ENCODE measurements at regions not wholly inside any gene's neighbourhood (a gene's known extent, or its start where the extent isn't known, plus 50 kb on each side); places are given as distances from the start of the nearest gene placed in this dataset.

DNA sequence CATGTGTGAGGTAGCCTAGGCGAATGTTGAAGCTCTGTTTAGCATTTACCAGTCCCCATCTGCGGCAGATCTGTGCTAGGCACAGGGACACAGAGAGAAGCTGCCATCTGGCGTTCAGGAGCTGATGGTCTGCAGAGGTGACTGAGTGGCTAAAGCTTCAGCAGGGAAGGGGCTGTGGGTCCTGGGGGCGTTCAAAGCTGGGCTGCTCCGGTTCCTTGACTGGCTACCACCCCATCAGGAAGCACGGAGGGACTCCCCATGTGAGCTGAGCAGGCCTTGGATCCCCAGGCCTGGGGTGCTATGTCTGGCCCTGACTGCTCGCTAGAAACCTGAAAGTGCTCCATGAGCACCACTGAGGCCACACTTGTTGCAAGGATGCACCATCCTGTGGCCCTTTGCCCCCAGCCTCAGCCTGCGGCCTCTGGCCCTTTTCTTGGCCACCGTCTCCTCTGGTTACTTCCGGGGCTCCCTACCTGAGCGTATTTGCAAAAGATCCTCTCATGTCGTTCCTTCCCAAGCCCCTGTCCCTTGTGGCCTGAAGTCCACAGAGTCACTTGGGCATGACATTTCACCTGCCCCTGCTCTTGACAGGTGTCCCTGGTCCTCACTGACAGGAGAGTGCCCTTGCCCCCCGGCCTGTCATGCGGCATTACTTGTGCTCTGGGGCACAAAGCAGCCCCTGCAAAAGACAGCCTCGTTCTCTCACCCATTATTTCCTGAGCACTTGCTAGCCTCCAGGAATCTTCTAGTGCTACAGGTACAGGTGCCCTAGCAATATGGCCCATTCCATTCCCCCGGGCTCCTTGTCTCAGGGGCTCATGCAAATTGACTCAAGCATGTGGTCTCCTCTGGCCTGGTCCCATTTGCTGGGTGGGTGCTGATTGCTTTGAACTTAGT is 108.1 kb downstream of the GLRX3 start:
- DNase-seq (no peak), ATAC-seq (no peak)
- Histone ChIP-seq H3K4me3 (ENCODE audit: low read length) (no peak overlapping the region), H3K27ac (ENCODE audit: low read length) (no peak overlapping the region), H3K4me1 (ENCODE audit: control insufficient read depth, insufficient read depth, low read length) (no peaks in the 10 kb centered on the region), H3K27me3 (ENCODE audit: control insufficient read depth, insufficient read depth) (no peaks in the 10 kb centered on the region), H3K9me3 (ENCODE audit: control insufficient read depth, low read length) (no peaks in the 10 kb centered on the region)
- intact Hi-C loops (cut with DNase I) = no loop called here
- 89% methylated on average over 16 of the region's 16 CpGs for WGBS

DNA sequence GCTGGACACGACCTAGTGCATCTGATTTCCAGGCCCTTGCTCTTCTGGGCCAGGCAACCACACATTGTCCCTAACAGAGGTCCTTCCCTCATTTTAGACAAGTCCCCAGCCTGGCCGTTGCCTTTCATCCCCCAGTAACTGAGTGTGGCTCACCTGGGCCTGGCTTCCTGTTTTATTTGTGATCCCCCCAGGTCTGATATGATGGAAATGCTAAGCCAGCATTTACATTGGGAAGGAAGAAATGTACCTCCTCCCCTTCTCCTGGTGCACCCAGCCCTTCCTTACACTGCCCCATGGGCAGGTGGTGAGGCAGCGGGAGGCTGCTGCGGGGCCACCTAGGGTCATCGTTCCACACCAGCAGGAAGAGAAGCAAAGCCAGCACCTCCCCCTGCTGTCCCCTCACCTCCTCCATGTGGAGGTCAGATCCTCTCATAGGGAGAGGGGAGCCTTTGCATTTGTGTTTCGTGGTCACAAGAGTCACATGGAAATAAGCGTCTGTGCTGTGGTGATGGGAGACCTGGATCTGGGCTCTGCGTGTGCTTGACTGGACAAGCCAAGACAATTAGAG is 108.8 kb downstream of the GLRX3 start:
- no peaks in the 10 kb centered on the region for H3K4me1 ChIP-seq (ENCODE audit: control insufficient read depth, insufficient read depth, low read length)

DNA sequence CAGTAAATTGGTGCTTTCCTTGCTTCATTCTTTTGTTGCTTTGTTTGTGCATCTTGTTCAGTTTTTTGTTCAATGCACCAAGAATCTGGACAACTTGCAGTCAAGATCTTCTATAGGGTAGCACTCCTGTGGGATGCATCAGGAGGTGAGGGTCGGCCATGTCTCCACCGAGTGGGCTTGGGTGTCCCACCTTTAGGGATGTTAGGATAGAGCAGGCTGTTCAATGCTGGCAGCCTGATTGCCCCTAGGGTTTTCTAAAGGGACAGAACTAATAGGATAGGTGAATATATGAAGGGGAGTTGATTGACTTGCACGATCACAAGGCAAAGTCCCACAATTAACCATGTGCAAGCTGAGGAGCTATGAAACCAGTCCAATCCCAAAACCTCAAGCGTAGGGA is 109.9 kb downstream of the GLRX3 start:
- Histone ChIP-seq H3K27ac (ENCODE audit: low read length) (no peak overlapping the region), H3K4me1 (ENCODE audit: control insufficient read depth, insufficient read depth, low read length) (no peaks in the 10 kb centered on the region), H3K9me3 (ENCODE audit: control insufficient read depth, low read length) (no peaks in the 10 kb centered on the region), H3K4me3 (ENCODE audit: low read length) (no peak overlapping the region), H3K27me3 (ENCODE audit: control insufficient read depth, insufficient read depth) (no peaks in the 10 kb centered on the region)
- ATAC-seq (no peak), DNase-seq (no peak)
- WGBS = 85% methylated on average over 4 of the region's 4 CpGs
- intact Hi-C loops (cut with DNase I) = no loop called here

More for the DNA sequence above, 108.8 kb downstream of the GLRX3 start:
- H3K4me3 ChIP-seq (ENCODE audit: low read length) = no peak overlapping the region
- ATAC-seq (no peak), DNase-seq (no peak)
- intact Hi-C loops (cut with DNase I) = no loop called here
- H3K27me3 ChIP-seq (ENCODE audit: control insufficient read depth, insufficient read depth) = no peaks in the 10 kb centered on the region
- H3K9me3 ChIP-seq (ENCODE audit: control insufficient read depth, low read length) = no peaks in the 10 kb centered on the region
- 84% methylated on average over 8 of the region's 8 CpGs for WGBS
- H3K27ac ChIP-seq (ENCODE audit: low read length) = no peak overlapping the region

DNA sequence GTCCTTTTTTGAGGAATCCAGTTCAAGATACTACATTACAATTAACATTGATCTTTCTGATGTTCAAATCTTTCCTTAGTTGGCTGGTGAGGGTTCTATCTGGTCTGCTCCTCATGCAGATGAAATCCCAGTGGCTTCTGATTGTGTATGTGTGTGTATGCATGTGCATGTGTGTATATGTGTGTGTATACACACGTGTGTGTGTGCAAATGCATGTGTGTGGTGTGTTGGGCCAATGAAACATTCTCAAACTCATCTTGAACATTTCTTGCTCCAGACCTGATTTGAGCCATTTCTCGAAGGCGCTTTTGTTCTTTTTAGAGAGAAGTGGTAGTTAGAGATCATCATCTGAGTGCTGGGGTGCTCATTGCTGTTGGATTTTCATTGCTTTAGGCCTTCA is 113.9 kb downstream of the GLRX3 start:
- DNase-seq (no peak), ATAC-seq (no peak)
- Histone ChIP-seq H3K27me3 (ENCODE audit: control insufficient read depth, insufficient read depth) (no peaks in the 10 kb centered on the region), H3K4me1 (ENCODE audit: control insufficient read depth, insufficient read depth, low read length) (no peaks in the 10 kb centered on the region), H3K27ac (ENCODE audit: low read length) (no peak overlapping the region), H3K4me3 (ENCODE audit: low read length) (no peak overlapping the region), H3K9me3 (ENCODE audit: control insufficient read depth, low read length) (no peaks in the 10 kb centered on the region)
- WGBS = 73% methylated on average over 3 of the region's 3 CpGs
- intact Hi-C loops (cut with DNase I) = no loop called here

DNA sequence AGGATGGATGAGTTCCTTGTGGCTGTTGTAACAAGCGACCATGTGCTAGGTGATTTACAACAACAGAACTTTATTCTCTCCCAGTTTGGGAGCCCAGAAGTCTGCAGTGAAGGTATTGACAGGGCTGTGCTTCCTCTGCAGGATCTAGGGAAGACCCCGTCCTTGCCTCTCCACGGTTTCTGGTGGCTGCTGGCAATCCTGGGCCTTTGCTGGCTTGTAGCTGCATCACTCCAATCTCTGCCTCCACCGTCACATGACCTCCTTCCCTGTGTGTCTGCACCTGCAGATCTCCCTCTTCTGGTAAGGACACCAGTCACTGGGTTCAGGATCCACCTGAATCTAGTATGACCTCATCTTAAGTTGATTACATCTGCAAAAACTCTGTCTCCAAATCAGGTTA is 115.6 kb downstream of the GLRX3 start:
- no peaks in the 10 kb centered on the region for H3K4me1 ChIP-seq (ENCODE audit: control insufficient read depth, insufficient read depth, low read length)
- intact Hi-C loops (cut with DNase I) = no loop called here
- H3K27me3 ChIP-seq (ENCODE audit: control insufficient read depth, insufficient read depth) = no peaks in the 10 kb centered on the region
- DNase-seq (no peak), ATAC-seq (no peak)
- 73% methylated on average over 4 of the region's 4 CpGs for WGBS
- H3K27ac ChIP-seq (ENCODE audit: low read length) = no peak overlapping the region
- no peaks in the 10 kb centered on the region for H3K9me3 ChIP-seq (ENCODE audit: control insufficient read depth, low read length)
- no peak overlapping the region for H3K4me3 ChIP-seq (ENCODE audit: low read length)

DNA sequence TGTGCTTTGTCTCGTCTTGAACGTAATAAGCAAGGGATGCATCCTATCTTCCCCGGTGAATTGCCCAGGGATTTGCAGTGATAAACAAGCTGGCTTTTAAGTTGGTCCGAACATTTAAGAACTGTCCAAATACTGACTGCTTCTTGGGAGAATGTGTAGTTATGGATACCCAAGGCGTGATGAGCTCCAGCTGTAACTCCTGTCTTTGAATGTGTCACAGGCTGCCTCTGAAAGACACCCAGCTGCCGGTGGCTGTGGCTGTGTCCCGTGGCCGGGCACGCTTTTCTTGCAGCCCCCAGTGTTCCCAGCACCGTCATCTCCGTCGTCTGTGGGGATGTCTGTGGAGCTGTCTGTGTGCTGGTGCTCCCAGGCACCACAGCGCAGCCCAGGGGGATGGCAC is 118.1 kb downstream of the GLRX3 start:
- intact Hi-C loops (cut with DNase I) = no loop called here
- 47% methylated on average over 13 of the region's 13 CpGs for WGBS
- DNase-seq (no peak), ATAC-seq (no peak)
- Histone ChIP-seq H3K4me3 (ENCODE audit: low read length) (no peak overlapping the region), H3K4me1 (ENCODE audit: control insufficient read depth, insufficient read depth, low read length) (no peaks in the 10 kb centered on the region), H3K9me3 (ENCODE audit: control insufficient read depth, low read length) (no peaks in the 10 kb centered on the region), H3K27ac (ENCODE audit: low read length) (no peak overlapping the region), H3K27me3 (ENCODE audit: control insufficient read depth, insufficient read depth) (no peaks in the 10 kb centered on the region)

DNA sequence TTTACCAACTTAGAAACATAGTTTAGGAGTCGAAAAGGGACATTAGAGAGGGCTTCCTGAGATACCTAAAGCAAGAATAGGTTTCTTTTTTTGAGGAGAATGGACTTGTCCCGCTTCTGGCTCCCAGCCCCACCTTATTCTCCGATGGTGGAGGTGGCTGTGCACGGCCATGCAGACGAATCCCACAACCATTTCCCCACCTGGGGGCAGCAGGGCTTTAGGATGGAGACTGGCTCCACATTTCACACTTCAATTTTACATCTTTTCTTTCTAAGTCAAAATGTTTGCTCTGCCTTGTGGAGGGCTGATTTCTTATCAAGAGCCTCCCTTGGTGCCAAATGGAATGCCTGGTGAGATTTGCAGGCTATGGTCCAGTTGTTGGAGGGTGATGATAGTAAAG is 118.5 kb downstream of the GLRX3 start:
- no peak overlapping the region for H3K27ac ChIP-seq (ENCODE audit: low read length)
- WGBS = 48% methylated on average over 5 of the region's 5 CpGs
- ATAC-seq = no peak

DNA sequence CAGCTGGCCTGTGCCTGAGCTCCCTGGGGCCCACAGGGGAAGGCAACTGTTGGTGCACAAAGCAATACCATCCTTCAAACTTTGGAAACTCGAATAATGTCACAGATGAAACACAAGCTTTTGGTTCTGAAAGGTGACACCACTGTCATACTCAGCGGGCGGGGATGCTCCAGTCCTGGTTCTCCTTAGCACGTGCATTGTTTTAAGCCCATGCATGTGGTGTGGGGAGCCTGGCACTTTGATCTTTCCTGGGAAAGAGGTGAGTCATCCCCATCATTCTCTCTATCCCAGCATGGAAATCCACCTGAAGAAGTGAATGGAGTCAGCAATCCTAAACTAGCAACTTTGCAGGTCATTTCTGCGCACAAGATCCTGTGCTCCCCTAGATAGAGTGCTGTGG is 119.6 kb downstream of the GLRX3 start:
- 83% methylated on average over 5 of the region's 5 CpGs for WGBS
- ATAC-seq (no peak), DNase-seq (no peak)
- H3K4me3 ChIP-seq (ENCODE audit: low read length) = no peak overlapping the region
- no peaks in the 10 kb centered on the region for H3K9me3 ChIP-seq (ENCODE audit: control insufficient read depth, low read length)
- H3K4me1 ChIP-seq (ENCODE audit: control insufficient read depth, insufficient read depth, low read length) = no peaks in the 10 kb centered on the region
- no peaks in the 10 kb centered on the region for H3K27me3 ChIP-seq (ENCODE audit: control insufficient read depth, insufficient read depth)
- intact Hi-C loops (cut with DNase I) = no loop called here
- no peak overlapping the region for H3K27ac ChIP-seq (ENCODE audit: low read length)

More for the DNA sequence above, 118.5 kb downstream of the GLRX3 start:
- intact Hi-C loops (cut with DNase I) = no loop called here
- Histone ChIP-seq H3K4me3 (ENCODE audit: low read length) (no peak overlapping the region), H3K4me1 (ENCODE audit: control insufficient read depth, insufficient read depth, low read length) (no peaks in the 10 kb centered on the region), H3K9me3 (ENCODE audit: control insufficient read depth, low read length) (no peaks in the 10 kb centered on the region), H3K27me3 (ENCODE audit: control insufficient read depth, insufficient read depth) (no peaks in the 10 kb centered on the region)
- no peak for DNase-seq

DNA sequence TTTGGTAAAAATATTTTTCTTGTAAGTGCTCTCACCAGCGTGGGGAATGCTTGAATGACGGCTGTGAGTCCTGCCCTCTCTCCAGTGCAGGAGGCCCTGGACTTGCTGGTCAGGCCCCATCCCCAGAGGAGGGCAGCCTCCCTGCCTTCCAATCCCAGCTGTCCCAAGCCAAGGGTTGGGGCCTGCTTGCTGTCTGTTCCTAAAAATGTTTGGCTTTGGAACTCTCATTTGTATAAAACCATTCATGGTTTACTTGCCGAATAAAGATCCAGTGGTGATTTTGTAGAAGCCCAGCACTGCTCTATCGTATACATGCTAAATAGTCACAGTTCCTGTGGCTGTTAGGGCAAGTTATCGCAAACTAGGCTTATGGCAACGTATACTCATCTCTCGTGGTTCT is 121.7 kb downstream of the GLRX3 start:
- WGBS = 86% methylated on average over 7 of the region's 7 CpGs
- intact Hi-C loops (cut with DNase I) = no loop called here

DNA sequence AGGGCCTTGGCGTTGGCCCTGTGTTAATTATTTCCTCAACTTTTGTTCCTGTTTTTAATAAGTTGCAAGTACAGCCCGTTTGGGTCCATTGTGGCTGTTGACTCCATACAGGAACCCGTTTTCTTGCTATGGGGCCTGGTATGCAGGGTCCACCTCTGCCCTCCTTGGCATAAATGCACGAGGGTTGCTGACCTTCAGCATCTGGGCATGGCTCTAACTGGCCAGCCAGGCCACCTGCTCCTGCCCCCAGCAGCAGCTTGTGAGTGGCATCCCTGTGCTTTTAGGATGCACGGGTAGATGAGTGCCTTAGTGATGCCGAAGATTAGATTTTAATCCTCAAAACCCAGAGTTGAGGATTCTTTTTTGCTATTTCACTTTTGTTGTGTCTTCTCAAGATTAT is 123.2 kb downstream of the GLRX3 start:
- no peak for DNase-seq
- no peak for ATAC-seq
- intact Hi-C loops (cut with DNase I) = no loop called here
- 71% methylated on average over 6 of the region's 6 CpGs for WGBS
- Histone ChIP-seq H3K9me3 (ENCODE audit: control insufficient read depth, low read length) (no peaks in the 10 kb centered on the region), H3K27me3 (ENCODE audit: control insufficient read depth, insufficient read depth) (no peaks in the 10 kb centered on the region), H3K4me3 (ENCODE audit: low read length) (no peak overlapping the region), H3K27ac (ENCODE audit: low read length) (no peak overlapping the region), H3K4me1 (ENCODE audit: control insufficient read depth, insufficient read depth, low read length) (no peaks in the 10 kb centered on the region)

More for the DNA sequence above, 121.7 kb downstream of the GLRX3 start:
- H3K27ac ChIP-seq (ENCODE audit: low read length) = no peak overlapping the region
- no peaks in the 10 kb centered on the region for H3K4me1 ChIP-seq (ENCODE audit: control insufficient read depth, insufficient read depth, low read length)
- no peaks in the 10 kb centered on the region for H3K27me3 ChIP-seq (ENCODE audit: control insufficient read depth, insufficient read depth)
- DNase-seq = no peak
- no peak overlapping the region for H3K4me3 ChIP-seq (ENCODE audit: low read length)
- no peak for ATAC-seq
- no peaks in the 10 kb centered on the region for H3K9me3 ChIP-seq (ENCODE audit: control insufficient read depth, low read length)

DNA sequence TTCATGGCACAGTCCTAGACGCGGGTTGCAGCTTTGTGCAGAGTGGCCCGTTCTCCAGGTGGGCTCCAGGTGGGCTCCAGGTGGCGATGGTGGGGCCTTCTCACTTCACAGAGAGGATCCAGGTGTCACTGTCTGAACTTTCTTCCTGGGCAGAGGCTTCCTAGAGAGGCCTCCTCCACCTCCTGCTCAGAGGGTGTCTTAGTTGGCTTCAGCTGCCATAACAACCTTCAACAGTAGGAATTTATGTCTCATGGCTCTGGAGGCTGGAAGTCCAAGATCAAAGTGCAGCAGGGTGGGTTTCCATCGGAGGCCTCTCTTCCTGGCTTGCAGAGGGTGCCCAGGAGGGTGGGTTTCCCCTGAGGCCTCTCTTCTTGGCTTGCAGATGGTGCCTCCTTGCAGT is 125.1 kb downstream of the GLRX3 start:
- intact Hi-C loops (cut with DNase I) = no loop called here
- WGBS = 77% methylated on average over 5 of the region's 5 CpGs

More for the DNA sequence above, 125.1 kb downstream of the GLRX3 start:
- H3K27ac ChIP-seq (ENCODE audit: low read length) = no peak overlapping the region
- H3K27me3 ChIP-seq (ENCODE audit: control insufficient read depth, insufficient read depth) = no peaks in the 10 kb centered on the region
- H3K4me1 ChIP-seq (ENCODE audit: control insufficient read depth, insufficient read depth, low read length) = no peaks in the 10 kb centered on the region
- H3K9me3 ChIP-seq (ENCODE audit: control insufficient read depth, low read length) = no peaks in the 10 kb centered on the region
- ATAC-seq (no peak), DNase-seq (no peak)
- H3K4me3 ChIP-seq (ENCODE audit: low read length) = no peak overlapping the region
